PFSK-1 (cell line): ENCODE measurements at regions not wholly inside any gene's neighbourhood (a gene's known extent, or its start where the extent isn't known, plus 50 kb on each side); places are given as distances from the start of the nearest gene placed in this dataset.

Source experiments
- POLR2AphosphoS5 ChIP-seq: IDR thresholded peaks from 2 replicates; pipeline ENCODE4 v1.6.1; 2012; ENCODE audit warnings: low read depth, mild to moderate bottlenecking, control low read depth, low read length, moderate library complexity
- SIN3A ChIP-seq: IDR thresholded peaks from 2 replicates; pipeline ENCODE4 v1.6.1; 2012; ENCODE audit warnings: mild to moderate bottlenecking, low read length, moderate library complexity, borderline replicate concordance; ENCODE audit not compliant: insufficient read depth

DNA sequence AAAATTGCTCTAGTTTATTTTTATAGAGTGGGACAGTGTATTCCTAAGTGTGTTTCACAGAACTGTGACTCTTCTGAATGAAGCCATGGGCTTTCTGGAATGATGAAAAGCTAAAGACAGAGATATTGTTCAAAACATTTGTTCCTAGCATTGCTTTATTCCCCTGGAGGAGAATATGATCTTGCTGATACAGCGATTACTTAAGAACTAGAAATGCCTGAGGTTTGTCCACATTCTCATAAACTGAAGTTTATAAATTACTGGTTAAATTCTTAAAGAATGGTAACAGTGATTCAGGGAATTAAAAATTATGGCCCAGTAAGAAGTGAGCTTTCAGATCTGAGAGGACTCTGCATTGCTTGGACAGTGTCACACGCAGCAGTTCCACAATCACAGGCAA lies 690.3 kb downstream of the FAM181B start:
- TF ChIP-seq SIN3A: no peak
- no peak for TF ChIP-seq POLR2AphosphoS5
